ENCODE measurements at regions not wholly inside any gene's neighbourhood (a gene's known extent, or its start where the extent isn't known, plus 50 kb on each side); places are given as distances from the start of the nearest gene placed in this dataset.

DNA sequence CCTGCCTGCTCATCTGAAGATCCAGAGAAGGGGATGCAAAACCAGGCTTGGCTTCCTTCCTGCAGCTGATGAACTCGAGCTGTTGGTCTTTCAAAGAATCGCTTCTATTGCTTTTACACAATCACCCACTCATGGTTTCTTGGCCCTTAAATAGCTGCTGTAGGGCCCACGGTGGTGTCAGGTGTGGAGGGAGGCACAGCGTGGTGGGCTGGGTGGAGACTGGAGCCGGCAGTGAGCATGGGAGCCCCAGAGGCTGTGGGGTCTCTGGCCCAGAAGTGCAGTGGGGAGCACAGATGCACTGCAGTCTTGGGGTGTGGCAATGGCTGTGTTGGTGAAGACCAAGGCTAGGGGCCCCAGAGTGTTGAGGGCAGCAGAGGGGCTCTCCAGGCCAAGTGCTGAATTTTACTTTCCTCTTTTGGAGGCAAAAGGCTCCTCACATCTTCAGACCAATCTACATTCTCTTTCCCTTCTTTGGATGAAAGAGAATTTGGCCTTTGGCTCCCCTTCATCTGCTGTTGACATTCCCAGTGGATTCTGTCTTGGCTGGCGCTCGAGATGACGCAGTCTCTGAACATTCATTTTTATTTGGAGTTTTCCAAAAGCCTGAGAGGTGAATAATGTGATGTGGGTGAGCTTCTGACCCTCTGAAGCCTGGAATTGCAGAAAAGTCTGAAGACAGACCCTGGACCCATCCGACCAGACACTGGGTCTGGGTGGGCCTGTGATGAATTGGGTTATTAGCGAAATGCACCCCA lies 70.1 kb upstream of the ASB18 start:
- H3K9me3 ChIP-seq = no peaks in the 10 kb centered on the region
- TF ChIP-seq CHD2 (IDR thresholded peaks at IDR 0.05; ENCODE audit: low read length, partially characterized antibody) = no peak
- no peak for TF ChIP-seq EP300 (IDR thresholded peaks at IDR 0.05)
- no peak for TF ChIP-seq PBX3 (IDR thresholded peaks at IDR 0.05)
- FAIRE-seq = no peak
- ATAC-seq = no peak
- H3K4me1 ChIP-seq = no peaks in the 10 kb centered on the region
- 17% methylated on average over 9 of the region's 10 CpGs for WGBS (ENCODE audit: missing lambda C conversion rate)
- H3K4me3 ChIP-seq = no peak overlapping the region
- CTCF ChIA-PET = interaction anchor here (0.6 to 2.0 kb wide), 6 partner anchors 9 to 1076 kb away, joined by 3 to 10 read pairs (median 4); no protein-coding TSS in a partner anchor
- no peak overlapping the region for H3K4me2 ChIP-seq
- POLR2A ChIA-PET = interaction anchor here (1.0 kb wide), 1 partner anchor 751 kb away, joined by 4 read pairs; the partner anchor contains the start of gene COPS8
- DNase-seq (ENCODE audit: low read depth in 1 of 2, low spot score in 1 of 2) = no peak
- H3K27ac ChIP-seq = no peak overlapping the region

- WGBS (ENCODE audit: missing lambda C conversion rate) = 57% methylated on average over 19 of the region's 19 CpGs
- TF ChIP-seq HDAC2 (IDR thresholded peaks at IDR 0.05) = no peak
- TF ChIP-seq MYC (IDR thresholded peaks at IDR 0.05; ENCODE audit: borderline replicate concordance, low read length) = no peak
- TF ChIP-seq CHD2 (IDR thresholded peaks at IDR 0.05; ENCODE audit: low read length, partially characterized antibody) = no peak
- TF ChIP-seq ZSCAN20 (CRISPR knock-in tag; IDR thresholded peaks at IDR 0.05) = no peak
- TF ChIP-seq HOXA7 (CRISPR knock-in tag; IDR thresholded peaks at IDR 0.05) = no peak
- no peak for TF ChIP-seq TP53 (CRISPR knock-in tag; IDR thresholded peaks at IDR 0.05)
- TF ChIP-seq, protein P1, sequence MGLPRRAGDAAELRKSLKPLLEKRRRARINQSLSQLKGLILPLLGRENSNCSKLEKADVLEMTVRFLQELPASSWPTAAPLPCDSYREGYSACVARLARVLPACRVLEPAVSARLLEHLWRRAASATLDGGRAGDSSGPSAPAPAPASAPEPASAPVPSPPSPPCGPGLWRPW (IDR thresholded peaks at IDR 0.05) = no peak
- TF ChIP-seq MAZ (IDR thresholded peaks at IDR 0.05; ENCODE audit: borderline replicate concordance, low read depth, low read length) = no peak
- no peak for FAIRE-seq
- ChIA-PET POLR2A (no interaction called here), CTCF (interaction anchor here (0.7 to 1.9 kb wide), 8 partner anchors 17 to 1111 kb away, joined by 3 to 7 read pairs (median 3); no protein-coding TSS in a partner anchor)
- H3K9me3 ChIP-seq = no peaks in the 10 kb centered on the region
- H3K4me2 ChIP-seq = no peak overlapping the region
- H3K4me3 ChIP-seq = no peak overlapping the region
- DNase-seq (ENCODE audit: low read depth in 1 of 2, low spot score in 1 of 2) = no peak
- no peak; a peak in 1 of 6 replicates for ATAC-seq
- H3K4me1 ChIP-seq = no peaks in the 10 kb centered on the region
- no peak overlapping the region for H3K27ac ChIP-seq
Observed at GRCh38 chr2:236335696-236336574, 71.7 kb upstream of the ASB18 start.

GRCh38 chr2:236336575-236337464 lies 72.6 kb upstream of the ASB18 start:
- Histone ChIP-seq H3K4me2 (no peak overlapping the region), H3K9me3 (no peaks in the 10 kb centered on the region), H3K4me3 (no peak overlapping the region), H3K4me1 (no peaks in the 10 kb centered on the region), H3K27ac (no peak overlapping the region)
- no peak for FAIRE-seq
- no peak for TF ChIP-seq TFCP2L1 (CRISPR knock-in tag; IDR thresholded peaks at IDR 0.05)
- no peak for TF ChIP-seq SREBF2 (IDR thresholded peaks at IDR 0.05)
- no peak for TF ChIP-seq ATOH8 (CRISPR knock-in tag; IDR thresholded peaks at IDR 0.05; ENCODE audit: low read depth)
- no peak for TF ChIP-seq FOXS1 (CRISPR knock-in tag; IDR thresholded peaks at IDR 0.05)
- TF ChIP-seq SMC3 (IDR thresholded peaks at IDR 0.05) = no peak
- TF ChIP-seq NR3C1 (IDR thresholded peaks at IDR 0.05) = no peak
- no peak for TF ChIP-seq HOXB5 (CRISPR knock-in tag; IDR thresholded peaks at IDR 0.05)
- ATAC-seq = no peak; a peak in 1 of 6 replicates
- ChIA-PET CTCF (interaction anchor here (1.3 to 2.3 kb wide), 5 partner anchors 11 to 724 kb away, joined by 3 to 8 read pairs (median 4); no protein-coding TSS in a partner anchor), POLR2A (no interaction called here)
- DNase-seq (ENCODE audit: low read depth in 1 of 2, low spot score in 1 of 2) = no peak
- WGBS (ENCODE audit: missing lambda C conversion rate) = 53% methylated on average over 29 of the region's 30 CpGs
